Heart right ventricle (tissue), 16 donors: ENCODE measurements at regions not wholly inside any gene's neighbourhood (a gene's known extent, or its start where the extent isn't known, plus 50 kb on each side); places are given as distances from the start of the nearest gene placed in this dataset.
A peak's percentile ranks its signal among the peaks of the same experiment; 100 is the strongest.

Experiments used
- ATAC-seq, 8 donors: fragments of 200-7000 bp; cut with Tn5 transposase; one replicate each; pipeline ENCODE4 v1.9.1; 2020; ENCODE audit warnings: mild to moderate bottlenecking in 8 of 8, moderate library complexity in 8 of 8, moderate number of reproducible peaks in 1 of 8
- DNase-seq, 2 donors: peaks; one replicate each; pipeline ENCODE4 v3.0.0-alpha.2; 2020
- H3K27ac ChIP-seq, 10 donors: fragments of 200-600 bp; sonication (generic) in 2 of 10; one replicate each; pipeline versions ENCODE4 v1.5.0 to v1.8.0; 2020 to 2022; ENCODE audit warnings: mild to moderate bottlenecking in 3 of 10
- H3K27me3 ChIP-seq, 7 donors: fragments of 200-600 bp; one replicate each; pipeline ENCODE4 v1.8.0; 2021 to 2022; ENCODE audit warnings: mild to moderate bottlenecking in 2 of 7
- H3K36me3 ChIP-seq, 9 donors: fragments of 200-600 bp; sonication (generic) in 1 of 9; one replicate each; pipeline versions ENCODE4 v1.5.0 to v1.8.0; 2020 to 2022; ENCODE audit warnings: mild to moderate bottlenecking in 2 of 9
- H3K4me1 ChIP-seq, 9 donors: fragments of 200-600 bp; sonication (generic) in 1 of 9; one replicate each; pipeline versions ENCODE4 v1.5.0 to v1.8.0; 2020 to 2022; ENCODE audit warnings: mild to moderate bottlenecking in 4 of 9
- H3K4me3 ChIP-seq, 10 donors: fragments of 200-600 bp; sonication (generic) in 2 of 10; one replicate each; pipeline versions ENCODE4 v1.5.0 to v1.8.0; 2020 to 2022; ENCODE audit warnings: mild to moderate bottlenecking in 7 of 10, moderate library complexity in 2 of 10
- H3K9me3 ChIP-seq, 11 donors: fragments of 200-600 bp in 10 of 11; sonication (generic) in 2 of 11; one replicate each; pipeline versions ENCODE4 v1.5.0 to v1.8.0; 2013 to 2022; ENCODE audit warnings: mild to moderate bottlenecking in 2 of 11, control low read depth in 1 of 11, moderate library complexity in 1 of 11
- WGBS, 2 donors: extraction: QIAGEN DNeasy Blood & Tissue Kit; methylation state at CpG; one replicate each; pipeline ENCODE4 v1.1.7; 2013; ENCODE audit warnings: inconsistent platforms in 1 of 2; 5-methylcytosine and 5-hydroxymethylcytosine counted together
- intact Hi-C, 10 donors: fragments of 100-400 bp; cut with DNase I; formaldehyde crosslinking; loops; one replicate each; pipeline versions ENCODE4 v1.11.1 to v1.14.2; 2022
- TF ChIP-seq, protein P1 (sequence below), 9 donors: fragments of 200-600 bp; sonication (generic) in 2 of 9; IDR thresholded peaks; one replicate each; pipeline versions ENCODE4 v1.5.0 to v1.8.0; 2021 to 2022; ENCODE audit warnings: antibody characterized with exemption in 9 of 9, mild to moderate bottlenecking in 5 of 9, moderate library complexity in 1 of 9
- donor health status: Arrhythmogenic right ventricular cardiomyopathy.
- donor health status: ischemic (EF 13 %, LVEDD 7.1; RV severe dilation, severe dysfunction).
- donor health status: healthy with polysubstance abuse.
- donor health status: DM: no; HTN: yes; CAD: no.
- donor health status: DM: no; HTN: no; CAD: no.
- donor health status: ischemic (EF 25% LVEDD 6.9; RV normal size, moderate dysfunction).
- donor health status: ischemic (EF 25% LVEDD 5.7; RV mildly dilated, moderate dysfunction).
- donor health status: healthy.
- donor health status: DM: yes; HTN: yes; CAD: no.
- donor health status: Ischemic cardiomyopathy.
- donor health status: ischemic (EF 35%, LVEDD 5.7; RV mildly dilated, moderate dysfunction).
- donor health status: nonischemic (EF 11% LVEDD 7.7; RV severe dilation, severe dysfunction).
- donor health status: DM: yes; HTN: yes; CAD: no.
- donor health status: PGD.
- donor health status: ischemic (EF 29% LVEDD 5.4; RV normal size, mild dysfunction).
- donor health status: nonischemic (EF 23%, LVEDD 6.1; RV moderate dilation, normal function).

DNA sequence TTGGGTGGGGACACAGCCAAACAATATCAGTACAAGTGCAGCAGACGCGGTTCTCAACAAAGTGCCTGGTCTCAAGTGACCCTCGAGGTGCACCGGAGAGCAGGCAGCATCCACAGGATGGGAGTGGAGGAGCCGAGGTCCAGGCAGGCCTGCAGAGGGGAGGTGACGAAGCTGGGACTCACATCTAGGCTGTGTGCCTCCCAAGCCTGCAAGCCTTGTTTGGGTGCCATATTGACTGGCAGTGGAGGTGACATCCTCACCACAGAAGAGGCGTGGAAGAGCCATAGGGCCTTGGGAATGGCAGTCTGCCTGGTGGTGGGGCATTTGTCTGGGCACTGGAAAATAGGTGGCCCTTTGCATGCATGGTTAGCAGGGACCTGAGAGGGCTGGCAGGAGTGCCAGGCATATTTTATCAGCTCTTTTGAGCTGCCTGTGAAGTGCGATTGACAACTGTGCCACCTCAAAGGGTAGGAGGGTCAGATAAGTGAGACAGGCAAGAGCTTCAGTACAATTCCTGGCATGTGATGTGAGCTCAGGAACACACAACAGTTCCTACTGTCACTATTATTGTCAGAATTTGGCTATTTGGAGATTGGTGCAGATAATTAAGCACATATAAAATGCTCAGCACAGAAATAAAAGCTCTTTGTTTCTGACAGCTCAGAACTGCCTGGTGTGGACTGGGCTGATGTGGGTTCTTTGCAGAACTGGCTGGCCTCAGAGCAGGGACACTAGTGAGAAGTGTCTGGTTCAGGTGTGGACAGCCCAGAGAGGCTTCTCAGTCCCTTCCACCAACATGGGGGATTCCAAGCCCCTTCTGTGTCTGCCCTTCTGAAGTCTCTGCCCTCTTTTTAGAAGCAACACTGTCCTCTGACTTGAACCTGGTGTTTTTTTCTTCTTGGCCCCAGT, 347.6 kb upstream of the AJAP1 start:
- peak in 6 of 8 donors; percentile 40 to 72 (median 59) for ATAC-seq

DNA sequence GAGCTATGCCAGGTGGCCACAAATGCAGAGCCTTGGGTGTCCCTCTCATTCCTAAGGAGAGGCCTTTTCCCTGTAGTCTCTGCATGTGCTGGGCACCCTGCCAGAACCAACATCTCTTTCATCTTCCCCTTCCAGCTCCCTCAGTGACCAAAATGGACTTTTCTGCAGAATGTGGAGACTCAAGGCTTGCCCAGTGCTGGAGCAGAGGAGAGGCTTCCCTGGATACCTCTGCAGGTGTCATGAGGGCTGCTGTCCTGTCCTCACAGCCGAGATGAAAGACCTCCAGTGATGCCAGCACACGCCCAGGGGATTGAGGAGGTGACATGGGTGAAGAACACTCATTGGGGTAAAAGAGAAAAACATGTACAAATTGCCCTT, 347.0 kb upstream of the AJAP1 start:
- ATAC-seq = no peak
- H3K4me3 ChIP-seq = no peak overlapping the region
- no peak for DNase-seq
- H3K27ac ChIP-seq = no peak overlapping the region
- H3K36me3 ChIP-seq = no peaks in the 10 kb centered on the region
- no peaks in the 10 kb centered on the region for H3K27me3 ChIP-seq
- peaks cover 0 to 6% (median 0%) of the 10 kb centered on the region in 9 donors for H3K4me1 ChIP-seq
- 38 to 48% methylated on average over 2 of the region's 2 CpGs for WGBS, 2 donors
- H3K9me3 ChIP-seq = peaks cover 0 to 2% (median 0%) of the 10 kb centered on the region in 11 donors
- intact Hi-C loops = no loop called here
- TF ChIP-seq, protein P1, sequence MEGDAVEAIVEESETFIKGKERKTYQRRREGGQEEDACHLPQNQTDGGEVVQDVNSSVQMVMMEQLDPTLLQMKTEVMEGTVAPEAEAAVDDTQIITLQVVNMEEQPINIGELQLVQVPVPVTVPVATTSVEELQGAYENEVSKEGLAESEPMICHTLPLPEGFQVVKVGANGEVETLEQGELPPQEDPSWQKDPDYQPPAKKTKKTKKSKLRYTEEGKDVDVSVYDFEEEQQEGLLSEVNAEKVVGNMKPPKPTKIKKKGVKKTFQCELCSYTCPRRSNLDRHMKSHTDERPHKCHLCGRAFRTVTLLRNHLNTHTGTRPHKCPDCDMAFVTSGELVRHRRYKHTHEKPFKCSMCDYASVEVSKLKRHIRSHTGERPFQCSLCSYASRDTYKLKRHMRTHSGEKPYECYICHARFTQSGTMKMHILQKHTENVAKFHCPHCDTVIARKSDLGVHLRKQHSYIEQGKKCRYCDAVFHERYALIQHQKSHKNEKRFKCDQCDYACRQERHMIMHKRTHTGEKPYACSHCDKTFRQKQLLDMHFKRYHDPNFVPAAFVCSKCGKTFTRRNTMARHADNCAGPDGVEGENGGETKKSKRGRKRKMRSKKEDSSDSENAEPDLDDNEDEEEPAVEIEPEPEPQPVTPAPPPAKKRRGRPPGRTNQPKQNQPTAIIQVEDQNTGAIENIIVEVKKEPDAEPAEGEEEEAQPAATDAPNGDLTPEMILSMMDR (IDR thresholded peaks at IDR 0.05) = no peak

More for the DNA sequence above, 347.6 kb upstream of the AJAP1 start:
- Histone ChIP-seq H3K36me3 (no peaks in the 10 kb centered on the region), H3K9me3 (peaks cover 0 to 4% (median 0%) of the 10 kb centered on the region in 11 donors), H3K27ac (no peak overlapping the region), H3K4me1 (peaks cover 0 to 6% (median 0%) of the 10 kb centered on the region in 9 donors), H3K4me3 (no peak overlapping the region), H3K27me3 (no peaks in the 10 kb centered on the region)
- DNase-seq = peak; percentile 7 to 26
- intact Hi-C loops = no loop called here
- TF ChIP-seq, protein P1 (IDR thresholded peaks at IDR 0.05) = no peak
- 70 to 79% methylated on average over 8 of the region's 8 CpGs for WGBS, 2 donors

DNA sequence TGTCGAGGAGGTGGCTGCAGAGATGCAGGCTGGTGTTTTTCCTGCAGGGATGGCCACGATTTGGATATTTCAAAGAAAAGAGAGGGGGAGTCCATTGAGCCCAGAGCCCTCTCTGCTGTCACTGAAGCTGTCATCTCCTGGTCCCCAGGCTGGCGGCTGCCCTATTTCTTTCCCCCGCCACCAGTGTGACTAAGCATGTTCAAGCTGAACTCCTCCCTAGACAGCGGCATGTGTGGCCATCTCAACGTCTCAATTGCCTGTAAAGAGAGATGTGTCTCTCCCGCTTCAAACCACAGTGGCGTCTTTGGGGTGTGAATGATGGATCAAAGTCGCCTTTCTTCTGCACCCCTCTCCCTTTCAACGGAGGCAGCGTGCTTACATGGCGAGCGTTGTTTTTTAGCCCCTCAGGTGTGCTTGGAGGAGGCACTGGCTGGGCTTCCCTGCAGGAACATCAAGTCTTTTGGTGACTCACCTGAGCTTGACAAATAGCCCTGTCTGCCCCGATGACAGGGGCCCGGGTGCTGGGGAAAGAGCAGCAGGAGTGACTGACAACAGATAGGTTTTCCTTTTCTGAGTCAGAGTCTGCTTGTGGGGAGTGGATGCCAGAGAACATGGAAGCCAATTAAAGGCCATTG, 346.4 kb upstream of the AJAP1 start:
- DNase-seq (no peak), ATAC-seq (no peak)
- no peaks in the 10 kb centered on the region for H3K36me3 ChIP-seq
- no peak overlapping the region for H3K4me3 ChIP-seq
- peaks cover 0 to 6% (median 0%) of the 10 kb centered on the region in 9 donors for H3K4me1 ChIP-seq
- H3K27me3 ChIP-seq = no peaks in the 10 kb centered on the region
- H3K27ac ChIP-seq = no peak overlapping the region
- 71 to 80% methylated on average over 15 of the region's 15 CpGs for WGBS, 2 donors
- H3K9me3 ChIP-seq = no peaks in the 10 kb centered on the region
- intact Hi-C loops = no loop called here
- TF ChIP-seq, protein P1 (IDR thresholded peaks at IDR 0.05) = no peak

DNA sequence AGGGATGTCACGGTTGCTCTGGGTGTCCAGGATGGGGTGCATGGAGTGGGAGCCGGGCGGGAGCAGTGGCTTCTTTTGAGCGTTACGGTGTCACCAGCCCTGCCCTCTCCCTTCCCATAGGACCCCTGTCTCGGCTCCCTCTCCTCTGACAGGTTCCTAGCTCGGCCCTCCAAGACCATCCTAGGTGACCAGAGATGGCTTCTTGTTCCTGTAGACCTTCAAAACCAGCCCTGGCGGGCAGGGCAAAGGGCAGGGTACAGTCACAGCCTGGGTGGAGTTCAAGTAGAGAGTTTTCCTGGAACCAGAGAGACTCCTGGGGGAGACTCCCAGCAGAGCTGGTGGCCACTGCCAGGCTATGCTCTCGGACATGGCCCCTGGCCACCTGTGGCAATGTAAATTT, 345.6 kb upstream of the AJAP1 start:
- ATAC-seq (no peak), DNase-seq (no peak)
- Histone ChIP-seq H3K27ac (no peak overlapping the region), H3K4me3 (no peak overlapping the region), H3K9me3 (peaks cover 0 to 8% (median 0%) of the 10 kb centered on the region in 11 donors), H3K36me3 (no peaks in the 10 kb centered on the region), H3K4me1 (peaks cover 0 to 6% (median 0%) of the 10 kb centered on the region in 9 donors), H3K27me3 (no peaks in the 10 kb centered on the region)
- intact Hi-C loops = no loop called here
- TF ChIP-seq, protein P1 (IDR thresholded peaks at IDR 0.05) = no peak
- 67% methylated on average over 9 of the region's 9 CpGs for WGBS, 2 donors
